ENCODE measurements at regions not wholly inside any gene's neighbourhood (a gene's known extent, or its start where the extent isn't known, plus 50 kb on each side); places are given as distances from the start of the nearest gene placed in this dataset.

DNA sequence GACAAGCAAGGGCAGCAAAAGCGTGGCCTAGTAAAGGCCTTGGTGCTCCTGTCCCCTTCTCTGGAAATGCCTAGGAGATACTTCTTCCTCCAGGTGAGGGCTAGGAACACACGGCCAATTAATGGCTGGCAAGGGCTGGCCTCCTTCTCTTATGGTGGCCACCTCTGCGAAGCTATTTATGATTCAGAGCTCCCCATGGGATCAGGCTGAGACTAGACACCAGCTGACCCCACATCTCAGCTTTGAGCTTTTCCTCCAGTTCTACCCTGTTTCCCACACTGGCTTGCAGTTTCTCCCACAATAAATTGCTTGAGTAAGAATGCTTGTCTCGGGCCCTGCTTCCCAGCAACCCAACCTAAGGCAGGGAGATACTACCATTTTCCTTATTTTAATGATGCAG, 53.7 kb downstream of the CAMK2N1 start:
- TF ChIP-seq, protein P1, sequence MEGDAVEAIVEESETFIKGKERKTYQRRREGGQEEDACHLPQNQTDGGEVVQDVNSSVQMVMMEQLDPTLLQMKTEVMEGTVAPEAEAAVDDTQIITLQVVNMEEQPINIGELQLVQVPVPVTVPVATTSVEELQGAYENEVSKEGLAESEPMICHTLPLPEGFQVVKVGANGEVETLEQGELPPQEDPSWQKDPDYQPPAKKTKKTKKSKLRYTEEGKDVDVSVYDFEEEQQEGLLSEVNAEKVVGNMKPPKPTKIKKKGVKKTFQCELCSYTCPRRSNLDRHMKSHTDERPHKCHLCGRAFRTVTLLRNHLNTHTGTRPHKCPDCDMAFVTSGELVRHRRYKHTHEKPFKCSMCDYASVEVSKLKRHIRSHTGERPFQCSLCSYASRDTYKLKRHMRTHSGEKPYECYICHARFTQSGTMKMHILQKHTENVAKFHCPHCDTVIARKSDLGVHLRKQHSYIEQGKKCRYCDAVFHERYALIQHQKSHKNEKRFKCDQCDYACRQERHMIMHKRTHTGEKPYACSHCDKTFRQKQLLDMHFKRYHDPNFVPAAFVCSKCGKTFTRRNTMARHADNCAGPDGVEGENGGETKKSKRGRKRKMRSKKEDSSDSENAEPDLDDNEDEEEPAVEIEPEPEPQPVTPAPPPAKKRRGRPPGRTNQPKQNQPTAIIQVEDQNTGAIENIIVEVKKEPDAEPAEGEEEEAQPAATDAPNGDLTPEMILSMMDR (IDR thresholded peaks at IDR 0.05) = no peak
- TF ChIP-seq POLR2A (IDR thresholded peaks at IDR 0.05) (no peak), POLR2AphosphoS5 (IDR thresholded peaks at IDR 0.05) (no peak)
